CD4-positive, alpha-beta T cell treated with Interleukin-17A for 1 hour (primary cell): ENCODE measurements at regions not wholly inside any gene's neighbourhood (a gene's known extent, or its start where the extent isn't known, plus 50 kb on each side); places are given as distances from the start of the nearest gene placed in this dataset.

ENCODE experiments used
- DNase-seq: peaks from one replicate; pipeline ENCODE4 v3.0.0-alpha.2; 2020

DNA sequence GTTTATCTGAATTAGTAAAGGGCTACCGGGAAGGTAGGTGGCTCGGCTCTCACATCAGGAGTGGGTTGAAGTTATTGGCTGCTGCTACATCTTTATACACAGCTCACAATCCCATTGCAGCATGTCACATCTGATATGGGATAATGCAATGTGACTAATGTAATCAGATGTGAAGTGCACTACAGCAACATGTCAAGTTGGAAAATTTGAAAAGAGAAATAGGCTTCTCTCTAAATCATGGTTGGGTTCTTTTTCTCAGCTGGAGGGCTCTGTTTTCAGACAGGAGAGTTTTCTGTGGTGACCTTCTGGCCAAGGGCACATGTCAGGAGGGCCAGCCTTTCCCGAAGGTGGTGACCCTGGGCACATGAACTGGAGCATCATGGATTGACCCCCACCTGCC is 337.5 kb downstream of the HRH4 start:
- DNase-seq, result no peak

GRCh38 chr18:24799176-24799575 is 338.7 kb downstream of the HRH4 start:
- DNase-seq, result no peak

- no peak for DNase-seq
Measured at GRCh38 chr18:24799720-24800119, 339.3 kb downstream of the HRH4 start.

GRCh38 chr18:24801001-24801400 is 340.6 kb downstream of the HRH4 start:
- DNase-seq, result no peak

GRCh38 chr18:24802456-24802855 is 342.0 kb downstream of the HRH4 start:
- DNase-seq, result no peak

- no peak for DNase-seq
Measured at GRCh38 chr18:24805156-24805555, 344.7 kb downstream of the HRH4 start.

DNA sequence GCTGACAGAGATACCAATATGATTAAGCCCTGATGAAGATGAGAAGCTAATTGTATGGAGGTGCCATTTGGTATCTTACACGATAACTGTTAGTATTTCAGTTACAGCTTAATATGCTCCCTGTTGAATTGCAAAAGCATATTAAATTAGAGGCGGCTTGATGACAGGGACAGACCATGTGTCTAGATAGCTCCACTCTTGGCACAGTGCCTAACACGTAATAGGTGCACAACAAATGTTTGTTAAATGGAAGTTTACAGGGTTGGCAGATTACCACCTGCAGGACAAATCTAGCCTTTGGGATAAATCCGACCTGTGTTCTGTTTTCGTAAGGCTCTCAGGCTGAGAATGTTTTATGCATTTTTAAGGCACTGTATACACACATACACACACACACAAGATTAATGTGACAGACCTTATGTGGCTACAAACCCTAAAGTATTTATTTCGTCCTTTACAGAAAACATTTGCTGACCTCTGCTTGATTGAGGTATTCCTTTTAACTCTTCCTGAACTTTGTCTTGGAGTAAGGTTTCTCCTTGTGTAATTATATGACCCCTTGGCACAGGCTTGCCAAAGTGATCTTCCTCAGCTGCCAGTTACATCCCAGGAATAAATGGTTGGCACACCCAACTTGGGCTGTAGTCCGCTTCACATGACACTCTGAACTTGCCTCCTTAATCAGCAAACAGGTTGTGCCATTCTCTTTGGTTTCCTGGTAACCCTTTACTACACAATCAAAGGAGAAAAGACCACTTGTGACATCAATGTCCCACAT is 348.9 kb downstream of the HRH4 start:
- no peak for DNase-seq

DNA sequence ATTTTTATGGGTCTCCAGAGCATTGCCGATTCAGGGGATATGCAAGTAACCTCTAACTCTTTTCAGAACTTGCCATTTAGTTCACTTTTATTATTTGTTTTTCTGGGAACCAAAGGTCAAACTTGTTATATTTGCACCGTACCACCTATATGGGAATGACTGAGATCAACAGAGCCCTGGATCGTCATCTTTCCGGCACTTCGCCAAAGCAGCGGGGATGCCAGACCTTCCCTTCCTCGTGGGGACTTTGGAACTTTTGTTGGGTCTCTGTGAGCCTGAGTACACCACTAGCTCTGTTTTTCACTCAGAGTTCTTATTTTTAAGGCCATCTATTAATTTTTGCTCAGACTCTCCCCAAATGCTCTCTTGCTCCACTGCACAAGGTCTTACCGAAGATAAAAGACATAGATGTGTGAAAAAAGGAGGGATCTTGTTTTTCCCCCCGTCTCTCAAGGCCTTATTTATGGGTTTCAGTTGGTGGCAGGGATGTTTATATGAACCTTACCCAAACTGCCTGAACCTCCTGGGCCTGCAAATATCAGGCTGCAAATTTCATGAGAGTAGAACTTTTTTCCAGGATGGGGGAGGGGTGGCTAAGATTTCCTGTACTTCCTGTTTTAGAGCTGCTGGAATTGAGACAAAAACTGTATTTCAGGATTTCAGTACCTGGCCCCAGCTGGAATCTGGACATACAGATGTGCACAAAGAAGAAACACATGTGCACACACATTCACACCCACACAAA is 350.3 kb downstream of the HRH4 start:
- no peak for DNase-seq

DNA sequence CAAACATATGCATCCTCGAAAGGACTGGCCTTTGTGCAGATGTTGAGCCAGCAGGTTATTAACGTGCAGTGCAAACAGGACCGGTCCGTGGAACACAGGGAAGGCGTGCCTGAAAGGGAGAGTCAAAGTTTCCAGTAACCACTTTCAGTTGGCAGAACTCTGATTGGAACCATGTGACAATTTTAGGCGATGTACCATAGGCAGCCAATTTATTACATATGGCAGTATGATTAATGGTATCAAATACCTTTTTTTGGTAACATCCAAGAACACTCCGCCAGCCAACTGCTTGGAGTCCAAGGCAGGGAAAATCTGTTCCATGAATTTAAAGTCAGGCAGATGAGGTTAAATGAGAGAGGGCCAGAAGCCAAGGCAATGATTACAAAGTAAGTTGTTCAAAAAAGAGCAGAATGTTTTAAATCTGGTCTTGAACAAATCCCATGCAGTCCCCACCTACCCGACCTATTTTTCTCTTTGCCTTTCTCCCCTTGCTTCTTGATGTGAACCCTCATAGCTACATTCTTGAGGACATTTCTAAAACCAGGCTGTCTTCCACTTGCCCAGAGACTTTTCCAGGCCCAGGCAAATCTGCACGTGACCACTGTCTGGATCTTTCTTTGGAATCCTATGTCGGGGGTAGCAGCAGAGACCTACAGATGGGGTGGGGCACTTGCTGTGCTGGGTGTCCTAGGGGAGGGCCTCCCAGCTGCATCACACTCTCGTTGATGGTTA is 351.7 kb downstream of the HRH4 start:
- no peak for DNase-seq

DNA sequence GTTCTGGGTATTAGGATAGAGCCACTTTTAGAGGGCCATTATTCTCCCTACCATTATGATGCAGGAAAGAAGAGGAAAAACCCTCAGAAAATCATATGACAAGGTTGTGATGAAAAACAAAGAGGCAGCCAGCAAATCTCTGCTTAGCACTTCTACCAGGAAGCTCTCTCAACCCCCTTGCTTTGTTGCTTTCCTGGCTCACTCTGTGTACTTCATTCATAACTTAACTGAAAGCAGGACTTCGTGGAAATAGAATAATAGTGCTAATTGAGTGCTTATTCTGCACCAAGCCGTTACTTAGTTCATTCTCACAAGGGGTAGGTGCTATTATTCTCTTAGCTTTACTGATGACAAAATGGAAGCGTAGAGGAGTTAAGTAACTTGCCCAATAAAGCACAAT is 354.1 kb downstream of the HRH4 start:
- no peak for DNase-seq

GRCh38 chr18:24817150-24817549 is 356.7 kb downstream of the HRH4 start:
- no peak for DNase-seq

- DNase-seq, result no peak
Measured at GRCh38 chr18:24817587-24818371, 357.3 kb downstream of the HRH4 start.

DNA sequence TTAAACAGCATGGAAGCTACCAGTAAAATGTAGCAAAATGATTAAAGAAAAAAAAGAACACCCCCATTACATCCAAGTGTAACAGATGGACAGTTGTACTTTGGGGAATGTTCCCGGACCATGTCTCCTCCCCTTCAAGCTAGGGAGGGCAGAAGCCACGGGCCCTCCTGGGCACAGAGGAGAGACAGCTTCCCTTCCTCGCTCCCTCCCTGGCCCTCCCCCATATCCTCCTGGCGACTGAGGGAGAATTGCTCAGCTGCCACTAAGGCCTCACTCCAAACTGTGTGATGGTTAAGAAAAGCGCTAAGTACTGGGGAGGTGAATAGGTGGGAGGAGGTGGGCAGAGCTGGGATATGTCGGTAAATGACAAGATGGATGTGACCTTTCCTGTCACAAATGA is 358.0 kb downstream of the HRH4 start:
- DNase-seq, result no peak

DNA sequence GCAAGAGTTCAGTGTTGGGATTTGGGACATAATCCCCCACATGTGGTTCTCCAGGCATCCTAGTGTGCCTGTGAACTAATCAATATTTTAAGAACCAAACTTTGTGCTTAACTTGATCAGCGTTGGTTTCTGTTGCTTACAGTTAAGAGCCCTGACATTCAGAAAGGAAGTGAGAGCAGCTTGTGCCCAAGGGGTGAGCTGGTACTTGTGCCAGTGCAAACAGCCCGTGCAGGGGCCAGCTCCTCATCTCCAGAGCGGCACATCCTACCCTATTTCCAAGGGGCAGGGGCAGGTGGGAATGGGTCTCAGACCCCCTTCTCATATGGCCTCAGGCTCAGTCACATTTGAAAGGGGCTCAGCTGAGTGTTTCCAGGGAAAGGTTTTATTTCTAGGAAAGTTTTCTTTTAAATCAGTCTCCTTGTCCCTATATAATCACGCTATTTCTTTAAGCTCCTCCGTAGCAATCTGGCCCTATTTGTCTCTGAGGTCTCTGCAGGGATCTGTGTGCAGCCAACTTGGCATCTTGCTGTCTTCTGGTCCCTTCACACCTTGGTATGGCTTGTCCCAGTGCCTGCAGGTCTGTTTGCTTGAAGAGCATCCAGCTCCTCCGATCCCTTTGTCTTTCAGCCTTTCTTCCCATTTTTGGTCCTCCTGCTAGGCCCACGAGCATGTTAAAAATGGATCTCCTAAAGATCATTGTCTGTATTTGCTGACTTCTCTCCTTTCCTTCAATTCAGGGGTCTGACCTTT is 358.9 kb downstream of the HRH4 start:
- no peak for DNase-seq

- no peak for DNase-seq
Measured at GRCh38 chr18:24825397-24825796, 365.0 kb downstream of the HRH4 start.

DNA sequence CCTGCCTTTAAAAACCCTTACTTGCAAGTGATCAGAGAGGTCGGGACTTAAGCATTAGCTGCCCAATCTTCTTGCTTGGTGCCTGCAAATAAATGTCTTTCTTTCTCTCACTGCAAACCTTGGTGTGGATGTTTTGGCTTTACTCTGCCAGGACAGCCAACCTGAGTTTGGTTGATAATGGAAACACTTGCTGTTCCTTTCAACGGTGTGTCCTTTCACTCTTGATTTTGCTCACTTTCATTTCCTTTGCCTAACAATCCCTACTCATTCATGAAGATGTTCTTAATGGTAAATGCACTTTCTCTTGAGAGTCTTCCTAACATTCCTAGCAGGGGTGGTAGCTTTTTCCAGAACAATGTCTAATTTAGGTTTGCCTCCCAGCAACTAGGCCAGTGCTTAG is 366.2 kb downstream of the HRH4 start:
- DNase-seq, result no peak

DNA sequence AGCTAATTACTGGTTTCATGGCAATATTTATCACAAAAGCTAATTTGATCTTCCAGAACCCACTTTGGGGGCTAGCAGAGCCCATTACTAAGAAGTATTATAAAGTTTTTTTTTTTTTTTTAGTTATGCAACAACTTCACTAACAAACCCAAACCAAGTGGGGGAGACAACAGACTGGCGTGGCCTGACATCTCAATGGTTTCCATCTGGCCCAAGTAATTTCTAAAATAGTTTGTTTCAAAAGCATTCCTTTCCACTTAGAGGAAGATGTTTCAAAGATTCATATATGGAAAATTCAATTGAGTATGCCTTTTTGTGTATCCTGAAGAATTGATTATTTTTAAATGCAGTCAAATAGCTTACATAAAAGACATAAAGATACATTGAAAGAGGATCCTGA is 367.1 kb downstream of the HRH4 start:
- DNase-seq, result no peak

GRCh38 chr18:24831081-24831480 is 370.6 kb downstream of the HRH4 start:
- no peak for DNase-seq

GRCh38 chr18:24831871-24832665 is 371.6 kb downstream of the HRH4 start:
- no peak for DNase-seq

DNA sequence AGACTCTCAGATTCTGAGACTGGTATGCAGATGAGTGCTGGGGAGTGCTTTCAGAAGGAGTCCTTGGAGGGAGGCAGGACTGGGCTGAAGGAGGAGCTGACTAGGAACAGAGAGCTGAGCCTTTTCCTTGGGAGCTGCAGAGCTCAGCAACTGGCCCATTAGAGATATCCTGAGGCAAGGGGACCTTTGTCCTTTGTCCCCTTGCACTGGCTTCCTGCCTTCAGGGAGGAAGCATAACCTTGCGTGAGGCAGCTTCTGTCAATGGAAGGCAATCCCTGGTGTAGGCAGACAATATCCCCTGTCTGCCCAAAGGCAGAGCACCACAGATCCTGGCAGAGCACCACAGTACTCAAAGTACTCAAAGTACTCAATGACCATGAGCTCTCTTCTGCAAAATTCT is 375.3 kb downstream of the HRH4 start:
- DNase-seq, result no peak

DNA sequence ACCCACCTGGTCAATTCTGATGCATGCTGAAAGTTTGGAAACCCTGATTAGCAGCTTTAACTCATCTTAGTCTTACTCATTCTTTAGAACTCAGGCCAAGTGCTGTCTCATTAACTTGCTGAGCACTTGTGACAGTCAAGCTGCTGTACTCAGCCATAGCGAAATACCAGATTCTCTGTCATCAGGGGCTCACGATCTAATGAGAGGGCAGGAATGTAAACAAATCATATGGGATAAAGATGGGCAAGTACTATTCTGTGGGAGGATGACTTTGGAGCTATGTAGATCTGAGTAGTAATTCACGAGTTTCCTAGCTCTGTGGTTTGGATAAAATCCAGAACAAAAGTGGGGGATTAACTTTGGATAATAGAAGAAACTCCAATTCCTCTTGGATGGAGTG is 376.6 kb downstream of the HRH4 start:
- no peak for DNase-seq
